HG02678 (cell line): ENCODE measurements at regions not wholly inside any gene's neighbourhood (a gene's known extent, or its start where the extent isn't known, plus 50 kb on each side); places are given as distances from the start of the nearest gene placed in this dataset.

Source experiments
- ATAC-seq: cut with Tn5 transposase; IDR thresholded peaks from one replicate; pipeline ENCODE4 v1.9.1; 2021; ENCODE audit warnings: mild to moderate bottlenecking, moderate library complexity; ENCODE audit not compliant: unreplicated experiment

- no peak for ATAC-seq
These were observed 1230.7 kb upstream of the NCAM2 start for GRCh38 chr21:19767546-19767945.

GRCh38 chr21:19771881-19772280 lies 1226.3 kb upstream of the NCAM2 start:
- ATAC-seq, result no peak

- no peak for ATAC-seq
These were observed 1222.1 kb upstream of the NCAM2 start for GRCh38 chr21:19776076-19776475.

GRCh38 chr21:19781881-19782652 lies 1216.1 kb upstream of the NCAM2 start:
- ATAC-seq, result no peak

- ATAC-seq, result no peak
These were observed 1212.3 kb upstream of the NCAM2 start for GRCh38 chr21:19785941-19786340.

GRCh38 chr21:19792004-19792403 lies 1206.2 kb upstream of the NCAM2 start:
- no peak for ATAC-seq

- no peak for ATAC-seq
These were observed 1191.0 kb upstream of the NCAM2 start for GRCh38 chr21:19807201-19807600.

GRCh38 chr21:19810779-19811178 lies 1187.4 kb upstream of the NCAM2 start:
- no peak for ATAC-seq

- no peak for ATAC-seq
These were observed 1167.8 kb upstream of the NCAM2 start for GRCh38 chr21:19830446-19830845.

- no peak for ATAC-seq
These were observed 1165.7 kb upstream of the NCAM2 start for GRCh38 chr21:19832551-19832950.

GRCh38 chr21:19833082-19833481 lies 1165.1 kb upstream of the NCAM2 start:
- ATAC-seq, result no peak

GRCh38 chr21:19842601-19843000 lies 1155.6 kb upstream of the NCAM2 start:
- no peak for ATAC-seq

GRCh38 chr21:19844334-19844733 lies 1153.9 kb upstream of the NCAM2 start:
- no peak for ATAC-seq

GRCh38 chr21:19850157-19850556 lies 1148.1 kb upstream of the NCAM2 start:
- no peak for ATAC-seq

- ATAC-seq, result no peak
These were observed 1145.1 kb upstream of the NCAM2 start for GRCh38 chr21:19853061-19853460.

GRCh38 chr21:19853709-19854575 lies 1144.3 kb upstream of the NCAM2 start:
- ATAC-seq, result no peak

- no peak for ATAC-seq
These were observed 1142.7 kb upstream of the NCAM2 start for GRCh38 chr21:19855522-19855921.

GRCh38 chr21:19864476-19864875 lies 1133.7 kb upstream of the NCAM2 start:
- ATAC-seq, result no peak

GRCh38 chr21:19870682-19871081 lies 1127.5 kb upstream of the NCAM2 start:
- ATAC-seq, result no peak

- no peak for ATAC-seq
These were observed 1123.7 kb upstream of the NCAM2 start for GRCh38 chr21:19874521-19874920.

- no peak for ATAC-seq
These were observed 1120.1 kb upstream of the NCAM2 start for GRCh38 chr21:19878133-19878532.

GRCh38 chr21:19899645-19900044 lies 1098.6 kb upstream of the NCAM2 start:
- no peak for ATAC-seq
